ENCODE measurements at regions not wholly inside any gene's neighbourhood (a gene's known extent, or its start where the extent isn't known, plus 50 kb on each side); places are given as distances from the start of the nearest gene placed in this dataset.

GRCh38 chr2:74063486-74063885 is 78.8 kb downstream of the TET3 start:
- TF ChIP-seq CTCF (IDR thresholded peaks at IDR 0.05; ENCODE audit: unreplicated experiment) = no peak
- Mint-ChIP-seq H3K4me1 (ENCODE audit: insufficient read depth, unreplicated experiment) (peaks cover 9% of the 10 kb centered on the region), H3K9me3 (ENCODE audit: unreplicated experiment) (no peaks in the 10 kb centered on the region), H3K36me3 (ENCODE audit: insufficient read depth, unreplicated experiment) (peaks cover 13% of the 10 kb centered on the region), H3K27ac (ENCODE audit: low read depth, unreplicated experiment) (no peak overlapping the region), H3K27me3 (ENCODE audit: insufficient read depth, unreplicated experiment) (no peaks in the 10 kb centered on the region), H3K4me3 (ENCODE audit: unreplicated experiment) (no peak overlapping the region)
- intact Hi-C loops (cut with micrococcal nuclease) = no loop called here
- no TSS peak for BruUV-seq (replicated peaks)
- peak; percentile 39 for DNase-seq (ENCODE audit: unreplicated experiment)
- ChIA-PET POLR2A (interaction anchor here (1.9 kb wide), 1 partner anchor 12 kb away, joined by 6 read pairs; no protein-coding TSS in a partner anchor), CTCF (interaction anchor here (0.6 kb wide), 1 partner anchor 316 kb away, joined by 3 read pairs; no protein-coding TSS in a partner anchor)

- ChIA-PET CTCF (interaction anchor here (0.7 kb wide), 1 partner anchor 9 kb away, joined by 3 read pairs; no protein-coding TSS in a partner anchor), POLR2A (interaction anchor here (1.9 kb wide), 1 partner anchor 10 kb away, joined by 6 read pairs; no protein-coding TSS in a partner anchor)
- Mint-ChIP-seq H3K4me3 (ENCODE audit: unreplicated experiment) (no peak overlapping the region), H3K4me1 (ENCODE audit: insufficient read depth, unreplicated experiment) (peaks cover 9% of the 10 kb centered on the region), H3K27me3 (ENCODE audit: insufficient read depth, unreplicated experiment) (no peaks in the 10 kb centered on the region), H3K36me3 (ENCODE audit: insufficient read depth, unreplicated experiment) (peaks cover 13% of the 10 kb centered on the region), H3K9me3 (ENCODE audit: unreplicated experiment) (no peaks in the 10 kb centered on the region), H3K27ac (ENCODE audit: low read depth, unreplicated experiment) (no peak overlapping the region)
- no peak for DNase-seq (ENCODE audit: unreplicated experiment)
- TF ChIP-seq CTCF (IDR thresholded peaks at IDR 0.05; ENCODE audit: unreplicated experiment) = no peak
- no TSS peak for BruUV-seq (replicated peaks)
- intact Hi-C loops (cut with micrococcal nuclease) = no loop called here
These were observed 80.7 kb downstream of the TET3 start for GRCh38 chr2:74065456-74065855.

GRCh38 chr2:74066491-74067203 is 81.1 kb downstream of the BOLA3 start:
- DNase-seq (ENCODE audit: unreplicated experiment) = no peak
- Mint-ChIP-seq H3K4me3 (ENCODE audit: unreplicated experiment) (no peak overlapping the region), H3K9me3 (ENCODE audit: unreplicated experiment) (no peaks in the 10 kb centered on the region), H3K4me1 (ENCODE audit: insufficient read depth, unreplicated experiment) (peaks cover 9% of the 10 kb centered on the region), H3K27me3 (ENCODE audit: insufficient read depth, unreplicated experiment) (no peaks in the 10 kb centered on the region), H3K27ac (ENCODE audit: low read depth, unreplicated experiment) (no peak overlapping the region), H3K36me3 (ENCODE audit: insufficient read depth, unreplicated experiment) (peaks cover 13% of the 10 kb centered on the region)
- intact Hi-C loops (cut with micrococcal nuclease) = no loop called here
- CTCF ChIA-PET = interaction anchor here (1.0 to 1.1 kb wide), 2 partner anchors 34 to 128 kb away, joined by 3 to 4 read pairs; no protein-coding TSS in a partner anchor
- no TSS peak for BruUV-seq (replicated peaks)
- TF ChIP-seq CTCF (IDR thresholded peaks at IDR 0.05; ENCODE audit: unreplicated experiment) = no peak
- POLR2A ChIA-PET = interaction anchor here (0.6 to 0.7 kb wide), 2 partner anchors 38 to 183 kb away, joined by 3 read pairs; no protein-coding TSS in a partner anchor

- intact Hi-C loops (cut with micrococcal nuclease) = no loop called here
- no peaks in the 10 kb centered on the region for H3K9me3 Mint-ChIP-seq (ENCODE audit: unreplicated experiment)
- POLR2A ChIA-PET = interaction anchor here (0.7 kb wide), 1 partner anchor 38 kb away, joined by 3 read pairs; no protein-coding TSS in a partner anchor
- BruUV-seq (replicated peaks) = no TSS peak
- CTCF ChIA-PET = interaction anchor here (0.7 to 1.1 kb wide), 3 partner anchors 33 to 128 kb away, joined by 3 to 4 read pairs (median 3); partner anchors contain the start of gene BOLA3
- no peaks in the 10 kb centered on the region for H3K27me3 Mint-ChIP-seq (ENCODE audit: insufficient read depth, unreplicated experiment)
- peaks cover 9% of the 10 kb centered on the region for H3K4me1 Mint-ChIP-seq (ENCODE audit: insufficient read depth, unreplicated experiment)
- H3K27ac Mint-ChIP-seq (ENCODE audit: low read depth, unreplicated experiment) = peak overlapping the region; percentile 1
- TF ChIP-seq CTCF (IDR thresholded peaks at IDR 0.05; ENCODE audit: unreplicated experiment) = no peak
- no peak for DNase-seq (ENCODE audit: unreplicated experiment)
- no peak overlapping the region for H3K4me3 Mint-ChIP-seq (ENCODE audit: unreplicated experiment)
- H3K36me3 Mint-ChIP-seq (ENCODE audit: insufficient read depth, unreplicated experiment) = peaks cover 13% of the 10 kb centered on the region
These were observed 80.4 kb downstream of the BOLA3 start for GRCh38 chr2:74067221-74067747.

Measured in MCF 10A (cell line).